AG04450 (cell line): ENCODE measurements at regions not wholly inside any gene's neighbourhood (a gene's known extent, or its start where the extent isn't known, plus 50 kb on each side); places are given as distances from the start of the nearest gene placed in this dataset.

Experiments used
- CTCF ChIA-PET: fragments of 300-600, 350-600 bp; formaldehyde crosslinking; extraction: SDS; loops from one replicate; lab custom pipeline; 2022; ENCODE audit warnings: antibody characterized with exemption, inconsistent platforms; lab: Charles Lee
- POLR2A ChIA-PET: fragments of 350-600 bp; formaldehyde crosslinking; extraction: SDS; loops from one replicate; lab custom pipeline; 2021; ENCODE audit warnings: antibody characterized with exemption, inconsistent platforms; lab: Yijun Ruan, JAX
- DNase-seq: peaks from one replicate; pipeline ENCODE4 v3.0.0-alpha.2; 2011; ENCODE audit warnings: low read depth, low spot score
- H3K27ac ChIP-seq: one replicate; pipeline ENCODE4 v1.5.1; 2012; ENCODE audit warnings: low read depth, low read length, control low read depth
- H3K27me3 ChIP-seq: one replicate; pipeline ENCODE4 v1.6.0; 2012; ENCODE audit warnings: low read length; ENCODE audit not compliant: control insufficient read depth, insufficient read depth
- H3K4me3 ChIP-seq: 2 replicates; pipeline ENCODE4 v1.5.1; 2011; ENCODE audit warnings: mild to moderate bottlenecking, low read depth, low read length, control low read depth
- H3K9me3 ChIP-seq: 2 replicates; pipeline ENCODE4 v1.5.1; 2012; ENCODE audit warnings: low read length; ENCODE audit not compliant: control insufficient read depth, insufficient read depth
- CTCF ChIP-seq: IDR thresholded peaks from 2 replicates; pipeline ENCODE4 v1.5.1; 2011; ENCODE audit warnings: low read depth, low read length, control low read depth, inconsistent platforms

GRCh38 chr6:167552258-167552630 lies 227.4 kb downstream of the TTLL2 start:
- H3K27ac ChIP-seq: no peak overlapping the region
- POLR2A ChIA-PET: no interaction called here
- CTCF ChIA-PET: no interaction called here
- DNase-seq: no peak
- no peak for TF ChIP-seq CTCF
- peaks cover 70% of the 10 kb centered on the region for H3K9me3 ChIP-seq
- no peak overlapping the region for H3K4me3 ChIP-seq
- H3K27me3 ChIP-seq: no peaks in the 10 kb centered on the region

- H3K4me3 ChIP-seq: no peak overlapping the region
- ChIA-PET CTCF (no interaction called here), POLR2A (no interaction called here)
- H3K27me3 ChIP-seq: no peaks in the 10 kb centered on the region
- DNase-seq: no peak
- H3K9me3 ChIP-seq: peaks cover 66% of the 10 kb centered on the region
- TF ChIP-seq CTCF: no peak
- no peak overlapping the region for H3K27ac ChIP-seq
Observed at GRCh38 chr6:167552961-167553735, 228.3 kb downstream of the TTLL2 start.

GRCh38 chr6:167553736-167554119 lies 228.8 kb downstream of the TTLL2 start:
- ChIA-PET POLR2A (no interaction called here), CTCF (no interaction called here)
- peaks cover 63% of the 10 kb centered on the region for H3K9me3 ChIP-seq
- H3K27ac ChIP-seq: no peak overlapping the region
- H3K27me3 ChIP-seq: no peaks in the 10 kb centered on the region
- H3K4me3 ChIP-seq: no peak overlapping the region
- DNase-seq: no peak
- TF ChIP-seq CTCF: no peak

- DNase-seq: no peak
- Histone ChIP-seq H3K9me3 (peaks cover 65% of the 10 kb centered on the region), H3K4me3 (no peak overlapping the region), H3K27ac (no peak overlapping the region), H3K27me3 (no peaks in the 10 kb centered on the region)
- POLR2A ChIA-PET: interaction anchor here (0.6 kb wide), 1 partner anchor 301 kb away, joined by 13 read pairs; no protein-coding TSS in a partner anchor
- no peak for TF ChIP-seq CTCF
- CTCF ChIA-PET: no interaction called here
Observed at GRCh38 chr6:167554854-167555253, 230.0 kb downstream of the TTLL2 start.

GRCh38 chr6:167555836-167556235 lies 230.9 kb downstream of the TTLL2 start:
- no peaks in the 10 kb centered on the region for H3K27me3 ChIP-seq
- H3K27ac ChIP-seq: no peak overlapping the region
- no peak for DNase-seq
- peaks cover 67% of the 10 kb centered on the region for H3K9me3 ChIP-seq
- no peak for TF ChIP-seq CTCF
- CTCF ChIA-PET: no interaction called here
- POLR2A ChIA-PET: no interaction called here
- no peak overlapping the region for H3K4me3 ChIP-seq
